ENCODE measurements at regions not wholly inside any gene's neighbourhood (a gene's known extent, or its start where the extent isn't known, plus 50 kb on each side); places are given as distances from the start of the nearest gene placed in this dataset.

- Mint-ChIP-seq H3K4me3 (no peak overlapping the region), H3K27me3 (no peaks in the 10 kb centered on the region), H3K9me3 (peaks cover 9% of the 10 kb centered on the region), H3K4me1 (no peaks in the 10 kb centered on the region), H3K36me3 (ENCODE audit: low read depth) (no peaks in the 10 kb centered on the region), H3K27ac (no peak overlapping the region)
- ChIA-PET CTCF (no interaction called here), POLR2A (no interaction called here)
- DNase-seq, result no peak
Observed at GRCh38 chr7:49125246-49125645, 200.9 kb downstream of the CDC14C start.

- Mint-ChIP-seq H3K4me3 (no peak overlapping the region), H3K9me3 (peaks cover 8% of the 10 kb centered on the region), H3K36me3 (ENCODE audit: low read depth) (no peaks in the 10 kb centered on the region), H3K27ac (no peak overlapping the region), H3K27me3 (no peaks in the 10 kb centered on the region), H3K4me1 (no peaks in the 10 kb centered on the region)
- CTCF ChIA-PET, result no interaction called here
- DNase-seq, result no peak
- POLR2A ChIA-PET, result interaction anchor here (0.6 kb wide), 1 partner anchor 624 kb away, joined by 3 read pairs; no protein-coding TSS in a partner anchor
Observed at GRCh38 chr7:49127359-49127913, 203.1 kb downstream of the CDC14C start.

- H3K4me1 Mint-ChIP-seq, result no peaks in the 10 kb centered on the region
- ChIA-PET POLR2A (no interaction called here), CTCF (no interaction called here)
- peaks cover 5% of the 10 kb centered on the region for H3K9me3 Mint-ChIP-seq
- H3K4me3 Mint-ChIP-seq, result no peak overlapping the region
- H3K36me3 Mint-ChIP-seq (ENCODE audit: low read depth), result no peaks in the 10 kb centered on the region
- DNase-seq, result no peak
- no peak overlapping the region for H3K27ac Mint-ChIP-seq
- H3K27me3 Mint-ChIP-seq, result no peaks in the 10 kb centered on the region
Observed at GRCh38 chr7:49137978-49138377, 213.6 kb downstream of the CDC14C start.

GRCh38 chr7:49150486-49150885, 226.1 kb downstream of the CDC14C start:
- no peak for DNase-seq
- POLR2A ChIA-PET, result no interaction called here
- no peaks in the 10 kb centered on the region for H3K27me3 Mint-ChIP-seq
- H3K9me3 Mint-ChIP-seq, result peaks cover 3% of the 10 kb centered on the region
- no peak overlapping the region for H3K27ac Mint-ChIP-seq
- no peak overlapping the region for H3K4me3 Mint-ChIP-seq
- CTCF ChIA-PET, result interaction anchor here (0.5 kb wide), 1 partner anchor 58 kb away, joined by 3 read pairs; no protein-coding TSS in a partner anchor
- H3K4me1 Mint-ChIP-seq, result no peaks in the 10 kb centered on the region
- no peaks in the 10 kb centered on the region for H3K36me3 Mint-ChIP-seq (ENCODE audit: low read depth)

GRCh38 chr7:49151146-49151545, 226.8 kb downstream of the CDC14C start:
- CTCF ChIA-PET, result no interaction called here
- H3K4me3 Mint-ChIP-seq, result no peak overlapping the region
- no peak for DNase-seq
- H3K27me3 Mint-ChIP-seq, result no peaks in the 10 kb centered on the region
- H3K9me3 Mint-ChIP-seq, result peaks cover 3% of the 10 kb centered on the region
- no peak overlapping the region for H3K27ac Mint-ChIP-seq
- H3K36me3 Mint-ChIP-seq (ENCODE audit: low read depth), result no peaks in the 10 kb centered on the region
- H3K4me1 Mint-ChIP-seq, result no peaks in the 10 kb centered on the region
- POLR2A ChIA-PET, result no interaction called here

- Mint-ChIP-seq H3K4me1 (no peaks in the 10 kb centered on the region), H3K36me3 (ENCODE audit: low read depth) (no peaks in the 10 kb centered on the region), H3K27ac (no peak overlapping the region), H3K4me3 (no peak overlapping the region), H3K9me3 (peaks cover 2% of the 10 kb centered on the region), H3K27me3 (no peaks in the 10 kb centered on the region)
- ChIA-PET POLR2A (no interaction called here), CTCF (no interaction called here)
- DNase-seq, result no peak
Observed at GRCh38 chr7:49158321-49158720, 234.0 kb downstream of the CDC14C start.

GRCh38 chr7:49159536-49159935, 235.2 kb downstream of the CDC14C start:
- Mint-ChIP-seq H3K4me3 (no peak overlapping the region), H3K9me3 (peaks cover 2% of the 10 kb centered on the region), H3K27me3 (no peaks in the 10 kb centered on the region), H3K27ac (no peak overlapping the region), H3K36me3 (ENCODE audit: low read depth) (no peaks in the 10 kb centered on the region), H3K4me1 (no peaks in the 10 kb centered on the region)
- POLR2A ChIA-PET, result no interaction called here
- CTCF ChIA-PET, result no interaction called here
- no peak for DNase-seq

GRCh38 chr7:49166441-49166840, 242.1 kb downstream of the CDC14C start:
- no peaks in the 10 kb centered on the region for H3K27me3 Mint-ChIP-seq

GRCh38 chr7:49172639-49173038, 248.3 kb downstream of the CDC14C start:
- Mint-ChIP-seq H3K36me3 (ENCODE audit: low read depth) (no peaks in the 10 kb centered on the region), H3K27ac (no peak overlapping the region), H3K27me3 (no peaks in the 10 kb centered on the region), H3K4me3 (no peak overlapping the region), H3K4me1 (no peaks in the 10 kb centered on the region), H3K9me3 (peaks cover 6% of the 10 kb centered on the region)
- CTCF ChIA-PET, result no interaction called here
- POLR2A ChIA-PET, result no interaction called here
- DNase-seq, result no peak

More at GRCh38 chr7:49166441-49166840, 242.1 kb downstream of the CDC14C start:
- POLR2A ChIA-PET, result no interaction called here
- no peaks in the 10 kb centered on the region for H3K4me1 Mint-ChIP-seq
- no peak for DNase-seq
- H3K27ac Mint-ChIP-seq, result no peak overlapping the region
- CTCF ChIA-PET, result no interaction called here
- no peak overlapping the region for H3K4me3 Mint-ChIP-seq
- H3K36me3 Mint-ChIP-seq (ENCODE audit: low read depth), result no peaks in the 10 kb centered on the region
- peaks cover 5% of the 10 kb centered on the region for H3K9me3 Mint-ChIP-seq

GRCh38 chr7:49174396-49174795, 250.0 kb downstream of the CDC14C start:
- no peaks in the 10 kb centered on the region for H3K36me3 Mint-ChIP-seq (ENCODE audit: low read depth)
- H3K9me3 Mint-ChIP-seq, result peaks cover 3% of the 10 kb centered on the region
- POLR2A ChIA-PET, result no interaction called here
- no peak for DNase-seq
- no peak overlapping the region for H3K4me3 Mint-ChIP-seq
- H3K27me3 Mint-ChIP-seq, result no peaks in the 10 kb centered on the region
- no peak overlapping the region for H3K27ac Mint-ChIP-seq
- no peaks in the 10 kb centered on the region for H3K4me1 Mint-ChIP-seq
- CTCF ChIA-PET, result no interaction called here

- ChIA-PET CTCF (no interaction called here), POLR2A (no interaction called here)
- no peak for DNase-seq
- Mint-ChIP-seq H3K9me3 (peaks cover 6% of the 10 kb centered on the region), H3K27me3 (no peaks in the 10 kb centered on the region), H3K4me1 (no peaks in the 10 kb centered on the region), H3K4me3 (no peak overlapping the region), H3K27ac (no peak overlapping the region), H3K36me3 (ENCODE audit: low read depth) (no peaks in the 10 kb centered on the region)
Observed at GRCh38 chr7:49187543-49188268, 263.4 kb downstream of the CDC14C start.

GRCh38 chr7:49228426-49229098, 304.2 kb downstream of the CDC14C start:
- CTCF ChIA-PET, result no interaction called here

GRCh38 chr7:49229246-49229645, 304.9 kb downstream of the CDC14C start:
- Mint-ChIP-seq H3K9me3 (peaks cover 11% of the 10 kb centered on the region), H3K4me3 (no peak overlapping the region), H3K27ac (no peak overlapping the region), H3K36me3 (ENCODE audit: low read depth) (no peaks in the 10 kb centered on the region), H3K4me1 (no peaks in the 10 kb centered on the region), H3K27me3 (no peaks in the 10 kb centered on the region)
- DNase-seq, result no peak
- ChIA-PET CTCF (no interaction called here), POLR2A (no interaction called here)

More at GRCh38 chr7:49228426-49229098, 304.2 kb downstream of the CDC14C start:
- Mint-ChIP-seq H3K4me3 (no peak overlapping the region), H3K4me1 (no peaks in the 10 kb centered on the region), H3K36me3 (ENCODE audit: low read depth) (no peaks in the 10 kb centered on the region), H3K9me3 (peaks cover 9% of the 10 kb centered on the region), H3K27me3 (no peaks in the 10 kb centered on the region), H3K27ac (no peak overlapping the region)
- POLR2A ChIA-PET, result no interaction called here
- DNase-seq, result no peak

GRCh38 chr7:49243521-49243920, 319.2 kb downstream of the CDC14C start:
- Mint-ChIP-seq H3K4me3 (no peak overlapping the region), H3K9me3 (peaks cover 13% of the 10 kb centered on the region), H3K4me1 (no peaks in the 10 kb centered on the region), H3K36me3 (ENCODE audit: low read depth) (no peaks in the 10 kb centered on the region), H3K27me3 (no peaks in the 10 kb centered on the region), H3K27ac (no peak overlapping the region)
- no peak for DNase-seq
- ChIA-PET POLR2A (no interaction called here), CTCF (no interaction called here)

Data from activated CD4-positive, alpha-beta memory T cell treated with anti-CD3 and anti-CD28 coated beads, Interleukin-2, amount 10 ng/mL, durations not matched to agents 7 days and 5 days (primary cell).